GM12878 (cell line): ENCODE measurements at regions not wholly inside any gene's neighbourhood (a gene's known extent, or its start where the extent isn't known, plus 50 kb on each side); places are given as distances from the start of the nearest gene placed in this dataset.

Source experiments
- ATAC-seq: fragments of 200-7000 bp; cut with Tn5 transposase; 3 replicates; pipeline ENCODE4 v1.9.1; 2020; ENCODE audit warnings: mild to moderate bottlenecking, moderate library complexity
- BruUV-seq: library from RNA; stranded (reverse); fragments of 400-500 nt; replicated peaks from 2 replicates; lab custom pipeline; 2021; lab: Mats Ljungman, UMichigan
- CTCF ChIA-PET: fragments of 300-600 bp; sonication (Branson Sonifier 250); formaldehyde crosslinking; extraction: SDS; loops from one replicate; lab custom pipeline; 2021; ENCODE audit warnings: inconsistent platforms; lab: Yijun Ruan, JAX
- POLR2A ChIA-PET: fragments of 350-600 bp; formaldehyde crosslinking; extraction: SDS; loops from one replicate; lab custom pipeline; 2021; ENCODE audit warnings: inconsistent platforms; lab: Charles Lee
- RAD21 ChIA-PET: fragments of 300-600 bp; sonication (Branson Sonifier 250); formaldehyde crosslinking; loops from one replicate; lab custom pipeline; 2023; ENCODE audit warnings: antibody characterized with exemption; ENCODE audit not compliant: unreplicated experiment; lab: Charles Lee
- SMC1A ChIA-PET: fragments of 300-600 bp; sonication (Branson Sonifier 250); formaldehyde crosslinking; loops from one replicate; lab custom pipeline; 2023; ENCODE audit not compliant: unreplicated experiment, uncharacterized antibody; lab: Charles Lee
- DNase-seq: peaks from one replicate; pipeline ENCODE4 v3.0.0-alpha.2; 2011; ENCODE audit warnings: low read depth, low spot score
- FAIRE-seq: peaks from 3 replicates; lab custom pipeline; 2011; peaks lifted over from hg19 to GRCh38; lab: Jason Lieb, UNC
- H2AFZ ChIP-seq: 2 replicates; pipeline ENCODE4 v1.6.0; 2011; ENCODE audit warnings: low read depth, low read length, control low read depth; ENCODE audit not compliant: control insufficient read depth
- H3K27ac ChIP-seq: 2 replicates; pipeline ENCODE4 v1.5.1; 2011; ENCODE audit warnings: control low read depth; ENCODE audit not compliant: control insufficient read depth, insufficient read depth
- H3K27me3 ChIP-seq, 2 experiments: replicated peaks in 1 of 2; 2 replicates each; pipeline versions ENCODE4 v1.6.0 to v1.6.1; 2011; ENCODE audit warnings: low read length in 1 of 2; ENCODE audit not compliant: control insufficient read depth in 2 of 2, insufficient read depth in 2 of 2
- H3K36me3 ChIP-seq, 2 experiments: 2 replicates each; pipeline ENCODE4 v1.5.1; 2011; ENCODE audit warnings: low read length in 1 of 2; ENCODE audit not compliant: control insufficient read depth in 2 of 2, insufficient read depth in 2 of 2
- H3K4me1 ChIP-seq: 2 replicates; pipeline ENCODE4 v1.6.1; 2011; ENCODE audit warnings: mild to moderate bottlenecking, low read length, moderate library complexity, mixed read lengths; ENCODE audit not compliant: control insufficient read depth, insufficient read depth
- H3K4me2 ChIP-seq: 2 replicates; pipeline ENCODE4 v1.6.0; 2011; ENCODE audit warnings: control low read depth; ENCODE audit not compliant: control insufficient read depth, insufficient read depth
- H3K4me3 ChIP-seq: fragments of 200-600 bp; sonication (generic); 2 replicates; pipeline ENCODE4 v1.5.1; 2016
- H3K79me2 ChIP-seq: 2 replicates; pipeline ENCODE4 v1.6.0; 2011; ENCODE audit warnings: low read length; ENCODE audit not compliant: control insufficient read depth, insufficient read depth
- H3K9ac ChIP-seq: 2 replicates; pipeline ENCODE4 v1.8.0; 2011; ENCODE audit warnings: low read length, control low read depth, mixed read lengths; ENCODE audit not compliant: control insufficient read depth, insufficient read depth
- H3K9me3 ChIP-seq: replicated peaks from 3 replicates; pipeline ENCODE4 v1.5.1; 2011; ENCODE audit warnings: mild to moderate bottlenecking, low read length; ENCODE audit not compliant: control insufficient read depth, insufficient read depth
- H4K20me1 ChIP-seq: 2 replicates; pipeline ENCODE4 v1.6.0; 2011; ENCODE audit not compliant: control insufficient read depth, insufficient read depth
- ASH2L ChIP-seq: fragments of 300-600, 200-600 bp; sonication (generic); IDR thresholded peaks from 2 replicates; pipeline ENCODE4 v1.6.1; 2017; ENCODE audit warnings: low read depth, mild to moderate bottlenecking, borderline replicate concordance
- CTCF ChIP-seq, 3 experiments: IDR thresholded peaks in 2 of 3; conservative IDR thresholded peaks in 1 of 3; 2 replicates each; pipeline ENCODE4 v1.5.1; 2011; ENCODE audit warnings: low read depth in 3 of 3, low read length in 3 of 3, mild to moderate bottlenecking in 3 of 3, control low read depth in 2 of 3, moderate library complexity in 2 of 3, inconsistent platforms in 1 of 3, mixed read lengths in 1 of 3; ENCODE audit not compliant: control insufficient read depth in 2 of 3, insufficient read depth in 1 of 3; ENCODE audit errors: extremely low read depth in 1 of 3
- EED ChIP-seq: sonication (generic); IDR thresholded peaks from 2 replicates; pipeline ENCODE4 v1.6.1; 2016; ENCODE audit warnings: antibody characterized with exemption, low read depth
- HDAC6 ChIP-seq: fragments of 200-600 bp; sonication (generic); IDR thresholded peaks from one replicate; pipeline ENCODE4 v1.8.0; 2017; ENCODE audit warnings: antibody characterized with exemption; ENCODE audit not compliant: unreplicated experiment
- NR2C1 ChIP-seq: fragments of 450-650 bp; IDR thresholded peaks from 2 replicates; pipeline ENCODE4 v1.6.1; 2017; ENCODE audit warnings: antibody characterized with exemption, mild to moderate bottlenecking, moderate library complexity
- PAX5 ChIP-seq: IDR thresholded peaks from 2 replicates; pipeline ENCODE4 v1.6.1; 2011; ENCODE audit warnings: low read depth, low read length, borderline replicate concordance
- RUNX3 ChIP-seq: IDR thresholded peaks from 2 replicates; pipeline ENCODE4 v1.6.1; 2012; ENCODE audit warnings: low read length, inconsistent platforms
- SIN3A ChIP-seq: IDR thresholded peaks from 2 replicates; pipeline ENCODE4 v1.6.1; 2012; ENCODE audit warnings: low read depth, low read length, improper control_type of control experiment
- SIX5 ChIP-seq: IDR thresholded peaks from 2 replicates; pipeline ENCODE4 v1.6.1; 2011; ENCODE audit warnings: mild to moderate bottlenecking, low read depth, low read length, moderate library complexity; ENCODE audit not compliant: severe bottlenecking
- TBL1XR1 ChIP-seq: IDR thresholded peaks from 2 replicates; pipeline ENCODE4 v1.6.1; 2012; ENCODE audit warnings: low read depth, low read length, improper control_type of control experiment
- USF2 ChIP-seq: IDR thresholded peaks from 2 replicates; pipeline ENCODE4 v1.6.1; 2011; ENCODE audit warnings: low read depth, low read length, improper control_type of control experiment, borderline replicate concordance
- ZNF24 ChIP-seq: fragments of 450-650 bp; IDR thresholded peaks from 2 replicates; pipeline ENCODE4 v1.6.1; 2017; ENCODE audit warnings: antibody characterized with exemption, mild to moderate bottlenecking
- ZNF622 ChIP-seq: fragments of 450-650 bp; IDR thresholded peaks from 2 replicates; pipeline ENCODE4 v1.6.1; 2017; ENCODE audit warnings: mild to moderate bottlenecking, inconsistent platforms
- WGBS: methylation state at CpG from one replicate; pipeline ENCODE4 v1.1.6; 2016; ENCODE audit warnings: low lambda C conversion rate; ENCODE audit not compliant: insufficient replicate concordance, insufficient coverage; ENCODE audit errors: missing lambda C conversion rate; 5-methylcytosine and 5-hydroxymethylcytosine counted together
- in situ Hi-C: fragments of 300-500 bp; cut with MboI; formaldehyde crosslinking; loops from 9 replicates; pipeline ENCODE4 v1.14.3; 2018; ENCODE audit warnings: mixed read lengths
- intact Hi-C: fragments of 100-400 bp; cut with micrococcal nuclease; formaldehyde crosslinking; loops from one replicate; pipeline ENCODE4 v1.14.2; 2022; ENCODE audit not compliant: unreplicated experiment

GRCh38 chr2:228681979-228682378, 500.5 kb upstream of the SPHKAP start:
- ChIA-PET RAD21 (no interaction called here), POLR2A (no interaction called here), CTCF (no interaction called here), SMC1A (no interaction called here)
- Histone ChIP-seq H3K36me3 (no peaks in the 10 kb centered on the region), H3K27me3 (no peaks in the 10 kb centered on the region), H4K20me1 (no peaks in the 10 kb centered on the region), H3K4me1 (no peaks in the 10 kb centered on the region), H3K9ac (no peak overlapping the region), H3K9me3 (no peaks in the 10 kb centered on the region), H3K4me2 (no peak overlapping the region), H3K27ac (no peak overlapping the region), H3K79me2 (no peaks in the 10 kb centered on the region), H2AFZ (no peak overlapping the region), H3K4me3 (no peak overlapping the region)
- BruUV-seq = no TSS peak
- intact Hi-C loops = no loop called here
- TF ChIP-seq SIN3A (no peak), SIX5 (no peak), USF2 (no peak), RUNX3 (no peak), CTCF (IDR thresholded peaks at IDR 0.05 in 2 of 3, conservative IDR thresholded peaks at IDR 0.05 in 1 of 3; ENCODE audit: control insufficient read depth in 2 of 3, extremely low read depth in 1 of 3, insufficient read depth in 1 of 3, low read depth in 3 of 3, low read length in 3 of 3) (no peak), ZNF622 (no peak), PAX5 (no peak), ASH2L (no peak), TBL1XR1 (no peak), HDAC6 (no peak), ZNF24 (no peak), EED (no peak), NR2C1 (no peak)
- DNase-seq (no peak), ATAC-seq (peak; percentile 44), FAIRE-seq (no peak)
- in situ Hi-C loops = no loop called here
- WGBS = 0% methylated on average over 1 of the region's 1 CpG
